IMR-90 (cell line): ENCODE measurements at regions not wholly inside any gene's neighbourhood (a gene's known extent, or its start where the extent isn't known, plus 50 kb on each side); places are given as distances from the start of the nearest gene placed in this dataset.

Experiments
- ATAC-seq: fragments of 200-7000 bp; cut with Tn5 transposase; 2 replicates; pipeline ENCODE4 v1.9.1; 2020; ENCODE audit warnings: low read depth, mild to moderate bottlenecking, moderate library complexity
- BruUV-seq: library from RNA; stranded (reverse); fragments of 400-500 nt; replicated peaks from 2 replicates; lab custom pipeline; 2021; lab: Mats Ljungman, UMichigan
- CTCF ChIA-PET: fragments of 300-600 bp; formaldehyde crosslinking; extraction: SDS; loops from one replicate; lab custom pipeline; 2021; ENCODE audit warnings: antibody characterized with exemption; lab: Yijun Ruan, JAX
- POLR2A ChIA-PET: fragments of 300-600 bp; sonication (Branson Sonifier 250); formaldehyde crosslinking; loops from one replicate; lab custom pipeline; 2022; ENCODE audit warnings: antibody characterized with exemption; ENCODE audit not compliant: unreplicated experiment; lab: Charles Lee
- DNase-seq: peaks from one replicate; pipeline ENCODE4 v3.0.0; 2013
- H2AFZ ChIP-seq: replicated peaks from 2 replicates; pipeline ENCODE3; 2013; ENCODE audit warnings: low read length, mild to moderate bottlenecking; ENCODE audit not compliant: poor library complexity
- H2AK5ac ChIP-seq: 2 replicates; pipeline ENCODE4 v1.6.1; 2013; ENCODE audit warnings: low read depth, low read length, inconsistent platforms
- H2AK9ac ChIP-seq: replicated peaks from 2 replicates; pipeline ENCODE3; 2013; ENCODE audit warnings: mild to moderate bottlenecking, low read depth, low read length, moderate library complexity; ENCODE audit not compliant: poor library complexity
- H2BK120ac ChIP-seq: 2 replicates; pipeline ENCODE4 v1.6.1; 2013; ENCODE audit warnings: low read depth, low read length, inconsistent platforms
- H2BK15ac ChIP-seq: 3 replicates; pipeline ENCODE4 v1.6.1; 2013; ENCODE audit warnings: low read depth, low read length, inconsistent platforms
- H2BK20ac ChIP-seq: 2 replicates; pipeline ENCODE4 v1.6.1; 2013; ENCODE audit warnings: low read depth, mild to moderate bottlenecking, inconsistent platforms, low read length, moderate library complexity
- H2BK5ac ChIP-seq: 2 replicates; pipeline ENCODE4 v1.6.1; 2013; ENCODE audit warnings: mild to moderate bottlenecking, low read depth, low read length, inconsistent platforms; ENCODE audit not compliant: poor library complexity, severe bottlenecking
- H3K14ac ChIP-seq: replicated peaks from 2 replicates; pipeline ENCODE4 v1.6.1; 2013; ENCODE audit warnings: low read depth, low read length, inconsistent platforms
- H3K18ac ChIP-seq: 2 replicates; pipeline ENCODE4 v1.6.1; 2013; ENCODE audit warnings: low read depth, low read length, control low read depth
- H3K23ac ChIP-seq: 2 replicates; pipeline ENCODE4 v1.6.1; 2013; ENCODE audit warnings: low read depth, low read length, inconsistent platforms
- H3K27ac ChIP-seq: 2 replicates; pipeline ENCODE4 v1.5.1; 2013; ENCODE audit warnings: mild to moderate bottlenecking, control low read depth, low read length; ENCODE audit not compliant: insufficient read depth
- H3K27me3 ChIP-seq: 2 replicates; pipeline ENCODE4 v1.6.1; 2013; ENCODE audit warnings: low read length; ENCODE audit not compliant: control insufficient read depth, insufficient read depth
- H3K36me3 ChIP-seq: 2 replicates; pipeline ENCODE4 v1.6.1; 2013; ENCODE audit warnings: low read length, mixed read lengths; ENCODE audit not compliant: control insufficient read depth, insufficient read depth
- H3K4ac ChIP-seq: 2 replicates; pipeline ENCODE4 v1.6.1; 2013; ENCODE audit warnings: low read depth, low read length, inconsistent platforms
- H3K4me1 ChIP-seq: 2 replicates; pipeline ENCODE4 v1.6.1; 2013; ENCODE audit warnings: low read length, mixed read lengths; ENCODE audit not compliant: control insufficient read depth, insufficient read depth
- H3K4me2 ChIP-seq: 2 replicates; pipeline ENCODE4 v1.6.1; 2013; ENCODE audit warnings: low read depth, mild to moderate bottlenecking, control low read depth, low read length, moderate library complexity
- H3K4me3 ChIP-seq: 2 replicates; pipeline ENCODE4 v1.5.1; 2013; ENCODE audit warnings: low read depth, mild to moderate bottlenecking, control low read depth, low read length, moderate library complexity; ENCODE audit not compliant: insufficient read depth
- H3K56ac ChIP-seq: 2 replicates; pipeline ENCODE4 v1.6.1; 2013; ENCODE audit warnings: low read length, inconsistent platforms; ENCODE audit not compliant: insufficient read depth; ENCODE audit errors: extremely low read depth
- H3K79me1 ChIP-seq, 2 experiments: 2 replicates each; pipeline ENCODE4 v1.6.1; 2013; ENCODE audit warnings: low read length in 2 of 2, inconsistent platforms in 1 of 2, low read depth in 1 of 2
- H3K9ac ChIP-seq: 2 replicates; pipeline ENCODE4 v1.6.1; 2013; ENCODE audit warnings: low read depth, low read length, control low read depth
- H3K9me1 ChIP-seq: 2 replicates; pipeline ENCODE4 v1.6.1; 2013; ENCODE audit warnings: low read length, inconsistent platforms; ENCODE audit not compliant: insufficient read depth
- H3K9me3 ChIP-seq: 2 replicates; pipeline ENCODE4 v1.6.1; 2013; ENCODE audit warnings: low read length; ENCODE audit not compliant: control insufficient read depth, insufficient read depth
- H4K20me1 ChIP-seq: 2 replicates; pipeline ENCODE4 v1.6.1; 2013; ENCODE audit warnings: low read length, inconsistent platforms; ENCODE audit not compliant: insufficient read depth
- H4K5ac ChIP-seq: 2 replicates; pipeline ENCODE4 v1.6.1; 2013; ENCODE audit warnings: mild to moderate bottlenecking, low read depth, low read length, control low read depth
- H4K8ac ChIP-seq, 2 experiments: 2 replicates each; pipeline ENCODE4 v1.6.1; 2013; ENCODE audit warnings: low read depth in 2 of 2, low read length in 2 of 2, control low read depth in 1 of 2, inconsistent platforms in 1 of 2
- H4K91ac ChIP-seq: 2 replicates; pipeline ENCODE4 v1.6.1; 2013; ENCODE audit warnings: low read depth, low read length, inconsistent platforms; ENCODE audit not compliant: insufficient read depth
- CEBPB ChIP-seq: IDR thresholded peaks from 2 replicates; pipeline ENCODE4 v1.6.1; 2012; ENCODE audit warnings: low read depth, low read length, improper control_type of control experiment
- CHD1 ChIP-seq: IDR thresholded peaks from 2 replicates; pipeline ENCODE4 v1.6.1; 2012; ENCODE audit warnings: low read depth, low read length, improper control_type of control experiment
- CTCF ChIP-seq: conservative IDR thresholded peaks from 2 replicates; pipeline ENCODE4 v1.5.1; 2012; ENCODE audit warnings: mild to moderate bottlenecking, low read depth, low read length, improper control_type of control experiment
- ELK1 ChIP-seq: fragments of 150-350 bp; IDR thresholded peaks from 2 replicates; pipeline ENCODE4 v1.6.1; 2016; ENCODE audit warnings: low read depth, mild to moderate bottlenecking, low read length, moderate library complexity, borderline replicate concordance
- FOS ChIP-seq: fragments of 150-350 bp; IDR thresholded peaks from 2 replicates; pipeline ENCODE4 v1.6.1; 2016; ENCODE audit warnings: low read depth, low read length
- MAFK ChIP-seq: IDR thresholded peaks from 2 replicates; pipeline ENCODE4 v1.6.1; 2012; ENCODE audit warnings: low read depth, low read length, improper control_type of control experiment
- MAZ ChIP-seq: IDR thresholded peaks from 2 replicates; pipeline ENCODE4 v1.6.1; 2012; ENCODE audit warnings: low read depth, mild to moderate bottlenecking, low read length, improper control_type of control experiment, moderate library complexity, borderline replicate concordance
- MXI1 ChIP-seq: IDR thresholded peaks from 2 replicates; pipeline ENCODE4 v1.6.1; 2012; ENCODE audit warnings: low read depth, mild to moderate bottlenecking, low read length, moderate library complexity, borderline replicate concordance
- NFE2L2 ChIP-seq: fragments of 150-350 bp; IDR thresholded peaks from 2 replicates; pipeline ENCODE4 v1.6.1; 2016; ENCODE audit warnings: low read depth, mild to moderate bottlenecking, low read length
- POLR2A ChIP-seq: IDR thresholded peaks from 2 replicates; pipeline ENCODE4 v1.6.1; 2012; ENCODE audit warnings: mild to moderate bottlenecking, low read depth, low read length
- RAD21 ChIP-seq: IDR thresholded peaks from 2 replicates; pipeline ENCODE4 v1.6.1; 2012; ENCODE audit warnings: low read length, improper control_type of control experiment
- RCOR1 ChIP-seq: IDR thresholded peaks from 2 replicates; pipeline ENCODE4 v1.6.1; 2012; ENCODE audit warnings: mild to moderate bottlenecking, low read length, improper control_type of control experiment; ENCODE audit not compliant: insufficient replicate concordance
- RFX5 ChIP-seq: IDR thresholded peaks from 2 replicates; pipeline ENCODE4 v1.8.0; 2012; ENCODE audit warnings: low read depth, mild to moderate bottlenecking, low read length, moderate library complexity
- WGBS, 2 experiments: methylation state at CpG; one replicate each; pipeline versions ENCODE4 v1.1.5 to v1.1.7; 2013; ENCODE audit warnings: missing lambda C conversion rate in 2 of 2; ENCODE audit not compliant: insufficient read length in 1 of 2; ENCODE audit errors: extremely low coverage in 2 of 2; 5-methylcytosine and 5-hydroxymethylcytosine counted together
- dilution Hi-C: fragments of 300-500 bp; cut with HindIII; formaldehyde crosslinking; loops from one replicate; pipeline ENCODE4 v1.14.3; 2018; ENCODE audit warnings: low sequenced_read_pairs; ENCODE audit not compliant: unreplicated experiment
- in situ Hi-C: fragments of 300-500 bp; cut with MboI; formaldehyde crosslinking; loops from 3 replicates; pipeline ENCODE4 v1.14.3; 2019; ENCODE audit warnings: low sequenced_read_pairs, inconsistent platforms, mixed read lengths
- intact Hi-C: fragments of 100-400 bp; cut with micrococcal nuclease; formaldehyde crosslinking; loops from 2 replicates; pipeline ENCODE4 v1.10.0; 2022
- TF ChIP-seq, protein P1 (sequence below): fragments of 150-350 bp; IDR thresholded peaks from 2 replicates; pipeline ENCODE4 v1.6.1; 2017; ENCODE audit warnings: mild to moderate bottlenecking, antibody characterized with exemption, low read length, low read depth

- ATAC-seq: no peak
- H2AK5ac ChIP-seq: no peak overlapping the region
- H2AK9ac ChIP-seq: no peak overlapping the region
- no peak overlapping the region for H3K4me2 ChIP-seq
- no peak overlapping the region for H3K9ac ChIP-seq
- intact Hi-C loops (no loop called here), dilution Hi-C loops (no loop called here), in situ Hi-C loops (no loop called here)
- H3K27ac ChIP-seq: no peak overlapping the region
- H3K4ac ChIP-seq: no peak overlapping the region
- H2BK5ac ChIP-seq: no peak overlapping the region
- H4K91ac ChIP-seq: no peak overlapping the region
- BruUV-seq: no TSS peak
- no peak overlapping the region for H4K5ac ChIP-seq
- no peak overlapping the region for H3K14ac ChIP-seq
- no peaks in the 10 kb centered on the region for H4K20me1 ChIP-seq
- H3K56ac ChIP-seq: no peak overlapping the region
- no peak overlapping the region for H3K4me3 ChIP-seq
- no peaks in the 10 kb centered on the region for H3K36me3 ChIP-seq
- H3K9me1 ChIP-seq: no peaks in the 10 kb centered on the region
- no peak overlapping the region for H4K8ac ChIP-seq
- H3K18ac ChIP-seq: no peak overlapping the region
- ChIA-PET CTCF (interaction anchor here (0.6 kb wide), 1 partner anchor 27 kb away, joined by 3 read pairs; no protein-coding TSS in a partner anchor), POLR2A (no interaction called here)
- no CpG with 5 or more reads among the region's 1 CpG for WGBS, 2 experiments
- H2BK20ac ChIP-seq: no peak overlapping the region
- TF ChIP-seq RCOR1 (no peak), RAD21 (no peak), MAZ (no peak), CEBPB (no peak), CHD1 (no peak), FOS (no peak), ELK1 (no peak), MAFK (no peak), POLR2A (no peak), NFE2L2 (no peak), MXI1 (no peak), CTCF (no peak), RFX5 (no peak)
- TF ChIP-seq, protein P1, sequence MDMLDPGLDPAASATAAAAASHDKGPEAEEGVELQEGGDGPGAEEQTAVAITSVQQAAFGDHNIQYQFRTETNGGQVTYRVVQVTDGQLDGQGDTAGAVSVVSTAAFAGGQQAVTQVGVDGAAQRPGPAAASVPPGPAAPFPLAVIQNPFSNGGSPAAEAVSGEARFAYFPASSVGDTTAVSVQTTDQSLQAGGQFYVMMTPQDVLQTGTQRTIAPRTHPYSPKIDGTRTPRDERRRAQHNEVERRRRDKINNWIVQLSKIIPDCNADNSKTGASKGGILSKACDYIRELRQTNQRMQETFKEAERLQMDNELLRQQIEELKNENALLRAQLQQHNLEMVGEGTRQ: no peak
- no peaks in the 10 kb centered on the region for H3K79me1 ChIP-seq
- H2BK120ac ChIP-seq: no peak overlapping the region
- H3K4me1 ChIP-seq: no peaks in the 10 kb centered on the region
- DNase-seq: no peak
- H3K9me3 ChIP-seq: no peaks in the 10 kb centered on the region
- no peak overlapping the region for H2AFZ ChIP-seq
- H3K27me3 ChIP-seq: no peaks in the 10 kb centered on the region; the same call in 1 of the 2 replicates
- H2BK15ac ChIP-seq: no peak overlapping the region
- no peak overlapping the region for H3K23ac ChIP-seq
These were observed 51.2 kb upstream of the PDYN start for GRCh38 chr20:2045101-2045500.
